Activated naive CD8-positive, alpha-beta T cell treated with anti-CD3 and anti-CD28 coated beads, Interleukin-2, amount 10 ng/mL, durations not matched to agents 7 days and 5 days (primary cell): ENCODE measurements at regions not wholly inside any gene's neighbourhood (a gene's known extent, or its start where the extent isn't known, plus 50 kb on each side); places are given as distances from the start of the nearest gene placed in this dataset.
"Not testable (repeated sequence)": the region's sequence is repeated elsewhere in the genome, so short reads cannot be mapped to it uniquely, and the experiment has no call there.

Experiments
- ATAC-seq: fragments of 150-1000 bp; cut with Tn5 transposase; one replicate; pipeline ENCODE4 v1.10.0; 2021; ENCODE audit warnings: low read depth, moderate library complexity
- POLR2A ChIA-PET: fragments of 350-600 bp; sonication (Branson Sonifier 250); formaldehyde crosslinking; loops from one replicate; lab custom pipeline; 2021; ENCODE audit warnings: antibody characterized with exemption; lab: Charles Lee
- DNase-seq: peaks from one replicate; pipeline ENCODE4 v3.0.0; 2021
- H3K27ac Mint-ChIP-seq: one replicate; pipeline ENCODE4 v1.8.0; 2022; ENCODE audit warnings: mild to moderate bottlenecking, mixed read lengths
- H3K27me3 Mint-ChIP-seq: one replicate; pipeline ENCODE4 v1.8.0; 2022; ENCODE audit warnings: mild to moderate bottlenecking, moderate library complexity, mixed read lengths
- H3K36me3 Mint-ChIP-seq: one replicate; pipeline ENCODE4 v1.8.0; 2021; ENCODE audit warnings: mild to moderate bottlenecking, mixed read lengths
- H3K4me1 Mint-ChIP-seq: one replicate; pipeline ENCODE4 v1.8.0; 2021; ENCODE audit warnings: mixed read lengths
- H3K4me3 Mint-ChIP-seq: one replicate; pipeline ENCODE4 v1.8.0; 2022; ENCODE audit warnings: mild to moderate bottlenecking, moderate library complexity, mixed read lengths
- H3K9me3 Mint-ChIP-seq: one replicate; pipeline ENCODE4 v1.8.0; 2021; ENCODE audit warnings: mixed read lengths

- ATAC-seq (no peak), DNase-seq (no peak)
- Mint-ChIP-seq H3K9me3 (no peaks in the 10 kb centered on the region), H3K36me3 (no peaks in the 10 kb centered on the region), H3K4me1 (peaks cover 5% of the 10 kb centered on the region), H3K4me3 (peak overlapping the region; percentile 33), H3K27ac (no peak overlapping the region), H3K27me3 (peaks cover 14% of the 10 kb centered on the region)
- POLR2A ChIA-PET = no interaction called here
Observed at GRCh38 chr2:199581408-199581807, 123.7 kb upstream of the SATB2 start.

GRCh38 chr2:199575416-199575815, 117.7 kb upstream of the SATB2 start:
- H3K27me3 Mint-ChIP-seq = peaks cover 12% of the 10 kb centered on the region
- no peaks in the 10 kb centered on the region for H3K9me3 Mint-ChIP-seq
- H3K4me1 Mint-ChIP-seq = no peaks in the 10 kb centered on the region
- DNase-seq (no peak), ATAC-seq (no peak)
- no peak overlapping the region for H3K4me3 Mint-ChIP-seq
- POLR2A ChIA-PET = no interaction called here
- H3K36me3 Mint-ChIP-seq = no peaks in the 10 kb centered on the region
- no peak overlapping the region for H3K27ac Mint-ChIP-seq

- POLR2A ChIA-PET = no interaction called here
- Mint-ChIP-seq H3K4me3 (no peak overlapping the region), H3K9me3 (no peaks in the 10 kb centered on the region), H3K27me3 (peaks cover 10% of the 10 kb centered on the region), H3K27ac (no peak overlapping the region), H3K36me3 (no peaks in the 10 kb centered on the region), H3K4me1 (no peaks in the 10 kb centered on the region)
- DNase-seq (no peak), ATAC-seq (no peak)
Observed at GRCh38 chr2:199572571-199572970, 114.8 kb upstream of the SATB2 start.

GRCh38 chr2:199570934-199571333, 113.2 kb upstream of the SATB2 start:
- POLR2A ChIA-PET = no interaction called here
- H3K4me3 Mint-ChIP-seq = no peak overlapping the region
- DNase-seq (no peak), ATAC-seq (no peak)
- H3K27ac Mint-ChIP-seq = no peak overlapping the region
- no peaks in the 10 kb centered on the region for H3K4me1 Mint-ChIP-seq
- H3K9me3 Mint-ChIP-seq = no peaks in the 10 kb centered on the region
- no peaks in the 10 kb centered on the region for H3K36me3 Mint-ChIP-seq
- peaks cover 6% of the 10 kb centered on the region for H3K27me3 Mint-ChIP-seq

- Mint-ChIP-seq H3K27me3 (peaks cover 6% of the 10 kb centered on the region), H3K27ac (no peak overlapping the region), H3K9me3 (no peaks in the 10 kb centered on the region), H3K36me3 (no peaks in the 10 kb centered on the region), H3K4me1 (no peaks in the 10 kb centered on the region), H3K4me3 (no peak overlapping the region)
- ATAC-seq = no peak
- DNase-seq = no peak
- POLR2A ChIA-PET = no interaction called here
Observed at GRCh38 chr2:199569336-199569735, 111.6 kb upstream of the SATB2 start.

GRCh38 chr2:199558156-199558555, 100.4 kb upstream of the SATB2 start:
- Mint-ChIP-seq H3K9me3 (peaks cover under 1% of the 10 kb centered on the region), H3K27me3 (peaks cover 3% of the 10 kb centered on the region), H3K27ac (no peak overlapping the region), H3K4me3 (no peak overlapping the region), H3K4me1 (no peaks in the 10 kb centered on the region), H3K36me3 (no peaks in the 10 kb centered on the region)
- POLR2A ChIA-PET = no interaction called here
- no peak for DNase-seq
- ATAC-seq = no peak

- ATAC-seq (no peak), DNase-seq (no peak)
- Mint-ChIP-seq H3K27me3 (no peaks in the 10 kb centered on the region), H3K36me3 (no peaks in the 10 kb centered on the region), H3K4me1 (no peaks in the 10 kb centered on the region), H3K9me3 (no peaks in the 10 kb centered on the region), H3K27ac (no peak overlapping the region), H3K4me3 (no peak overlapping the region)
- POLR2A ChIA-PET = no interaction called here
Observed at GRCh38 chr2:199556527-199557285, 99.0 kb upstream of the SATB2 start.

- ATAC-seq (no peak), DNase-seq (no peak)
- no peaks in the 10 kb centered on the region for H3K4me1 Mint-ChIP-seq
- no peaks in the 10 kb centered on the region for H3K27me3 Mint-ChIP-seq
- no peak overlapping the region for H3K4me3 Mint-ChIP-seq
- H3K27ac Mint-ChIP-seq = no peak overlapping the region
- H3K9me3 Mint-ChIP-seq = no peaks in the 10 kb centered on the region
- H3K36me3 Mint-ChIP-seq = no peaks in the 10 kb centered on the region
- POLR2A ChIA-PET = no interaction called here
Observed at GRCh38 chr2:199554026-199554425, 96.3 kb upstream of the SATB2 start.

- Mint-ChIP-seq H3K36me3 (no peaks in the 10 kb centered on the region), H3K4me3 (no peak overlapping the region), H3K9me3 (no peaks in the 10 kb centered on the region), H3K4me1 (no peaks in the 10 kb centered on the region), H3K27ac (no peak overlapping the region), H3K27me3 (no peaks in the 10 kb centered on the region)
- DNase-seq (no peak), ATAC-seq (no peak)
- POLR2A ChIA-PET = no interaction called here
Observed at GRCh38 chr2:199552141-199552540, 94.4 kb upstream of the SATB2 start.

- Mint-ChIP-seq H3K27ac (no peak overlapping the region), H3K27me3 (no peaks in the 10 kb centered on the region), H3K4me3 (no peak overlapping the region), H3K9me3 (peaks cover 1% of the 10 kb centered on the region), H3K4me1 (no peaks in the 10 kb centered on the region), H3K36me3 (no peaks in the 10 kb centered on the region)
- ATAC-seq (no peak), DNase-seq (no peak)
- POLR2A ChIA-PET = no interaction called here
Observed at GRCh38 chr2:199543606-199544172, 86.0 kb upstream of the SATB2 start.

GRCh38 chr2:199535445-199536177, 77.9 kb upstream of the SATB2 start:
- no peak for DNase-seq
- no peak overlapping the region for H3K27ac Mint-ChIP-seq
- POLR2A ChIA-PET = no interaction called here
- ATAC-seq = no peak
- peaks cover 2% of the 10 kb centered on the region for H3K27me3 Mint-ChIP-seq
- no peak overlapping the region for H3K4me3 Mint-ChIP-seq
- H3K36me3 Mint-ChIP-seq = no peaks in the 10 kb centered on the region
- H3K9me3 Mint-ChIP-seq = peaks cover 5% of the 10 kb centered on the region
- H3K4me1 Mint-ChIP-seq = no peaks in the 10 kb centered on the region

- H3K4me3 Mint-ChIP-seq, H3K4me1 Mint-ChIP-seq, H3K36me3 Mint-ChIP-seq, H3K27ac Mint-ChIP-seq, H3K27me3 Mint-ChIP-seq, POLR2A ChIA-PET, ATAC-seq, DNase-seq, H3K9me3 Mint-ChIP-seq: not testable (repeated sequence)
Observed at GRCh38 chr2:199533873-199534272, 76.1 kb upstream of the SATB2 start.

- no peaks in the 10 kb centered on the region for H3K27me3 Mint-ChIP-seq
- peaks cover 4% of the 10 kb centered on the region for H3K9me3 Mint-ChIP-seq
- no peaks in the 10 kb centered on the region for H3K4me1 Mint-ChIP-seq
- no peaks in the 10 kb centered on the region for H3K36me3 Mint-ChIP-seq
- ATAC-seq (no peak), DNase-seq (no peak)
- POLR2A ChIA-PET = no interaction called here
- no peak overlapping the region for H3K4me3 Mint-ChIP-seq
- no peak overlapping the region for H3K27ac Mint-ChIP-seq
Observed at GRCh38 chr2:199527071-199527470, 69.3 kb upstream of the SATB2 start.
